NCI-H526 (cell line): ENCODE measurements at regions not wholly inside any gene's neighbourhood (a gene's known extent, or its start where the extent isn't known, plus 50 kb on each side); places are given as distances from the start of the nearest gene placed in this dataset.
"Not testable (repeated sequence)": the region's sequence is repeated elsewhere in the genome, so short reads cannot be mapped to it uniquely, and the experiment has no call there.

ENCODE experiments used
- DNase-seq, 2 experiments: peaks; one replicate each; lab custom pipeline; 2025; lab: John Stamatoyannopoulos, UW

- no peak for DNase-seq
These were observed 219.3 kb upstream of the PELI2 start for GRCh38 chr14:55898938-55899337.

DNA sequence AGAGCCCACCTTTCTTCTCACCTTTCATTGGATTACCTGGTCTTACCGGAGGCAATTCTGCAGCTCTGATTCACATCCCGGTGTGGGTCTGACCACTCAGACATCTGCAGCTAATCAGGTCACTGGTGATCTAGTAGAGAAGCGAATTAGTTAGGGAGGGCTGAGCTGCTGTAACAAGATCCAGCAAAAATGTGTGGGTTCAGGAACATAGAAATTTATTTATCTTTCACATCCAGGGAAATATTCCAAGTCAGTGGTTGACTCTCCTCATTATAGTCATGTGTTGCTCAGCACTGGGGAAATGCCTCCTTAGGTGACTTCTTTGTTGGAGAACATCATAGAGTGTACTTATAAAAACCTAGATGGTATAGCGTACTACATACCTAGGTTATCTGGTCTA lies 218.7 kb upstream of the PELI2 start:
- DNase-seq = no peak

DNA sequence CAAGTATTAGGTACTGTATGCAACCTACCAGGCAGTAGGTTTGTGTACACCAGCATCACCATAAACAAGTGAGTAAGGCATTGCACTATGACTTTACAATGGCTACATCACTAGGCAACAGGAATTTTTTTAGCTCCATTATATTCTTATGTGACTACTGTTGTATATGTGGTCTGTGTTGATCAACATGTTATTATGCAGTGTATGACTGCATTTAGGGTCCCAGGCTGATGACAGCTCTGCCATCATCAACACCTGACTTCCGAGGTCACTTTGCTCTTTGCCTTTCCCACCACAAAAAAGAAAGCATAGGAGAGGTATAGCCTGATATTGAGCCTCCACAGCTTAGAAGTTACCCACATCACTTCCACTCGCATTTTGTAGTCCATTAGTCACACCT lies 217.5 kb upstream of the PELI2 start:
- DNase-seq = no peak

DNA sequence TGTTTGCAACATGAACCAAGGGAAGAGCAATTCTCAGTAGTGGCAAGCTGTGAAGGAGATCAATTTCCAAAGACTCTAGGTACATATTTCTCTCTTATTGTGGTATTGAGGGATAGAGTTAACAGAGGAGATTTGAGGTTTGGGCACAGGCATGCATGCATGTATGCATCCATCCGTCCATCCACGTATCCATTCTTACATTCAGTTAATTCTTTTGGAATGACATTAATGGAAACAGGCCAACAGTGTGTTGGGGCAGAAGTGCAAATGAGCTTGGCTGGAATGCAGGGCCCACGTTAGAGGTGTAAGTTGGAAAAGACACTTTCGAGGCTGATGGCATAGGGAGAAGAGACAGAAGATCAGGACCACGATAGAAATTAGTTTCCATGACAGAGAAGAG lies 216.9 kb upstream of the PELI2 start:
- no peak for DNase-seq

GRCh38 chr14:55902241-55902640 lies 216.0 kb upstream of the PELI2 start:
- DNase-seq = no peak

- DNase-seq = no peak
These were observed 214.1 kb upstream of the PELI2 start for GRCh38 chr14:55904086-55904485.

DNA sequence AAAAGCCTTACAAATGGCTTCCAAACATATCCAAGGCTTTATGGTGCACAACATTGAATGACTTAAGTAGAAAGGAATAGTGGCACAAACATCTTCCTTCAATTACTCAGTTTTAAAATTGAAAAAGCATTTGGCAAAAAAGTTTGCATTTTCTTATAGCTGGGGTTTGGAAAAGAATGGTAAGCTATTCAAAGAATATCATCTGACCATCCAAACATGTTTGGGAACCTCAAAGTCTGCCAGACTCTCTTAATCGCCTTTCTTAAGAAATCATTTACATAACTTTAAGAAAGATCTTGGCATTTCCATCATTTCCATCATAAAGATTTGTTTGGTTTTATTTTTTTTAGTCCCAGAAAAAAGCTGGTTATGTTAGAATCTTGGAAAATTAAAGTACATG lies 210.1 kb upstream of the PELI2 start:
- DNase-seq = no peak

DNA sequence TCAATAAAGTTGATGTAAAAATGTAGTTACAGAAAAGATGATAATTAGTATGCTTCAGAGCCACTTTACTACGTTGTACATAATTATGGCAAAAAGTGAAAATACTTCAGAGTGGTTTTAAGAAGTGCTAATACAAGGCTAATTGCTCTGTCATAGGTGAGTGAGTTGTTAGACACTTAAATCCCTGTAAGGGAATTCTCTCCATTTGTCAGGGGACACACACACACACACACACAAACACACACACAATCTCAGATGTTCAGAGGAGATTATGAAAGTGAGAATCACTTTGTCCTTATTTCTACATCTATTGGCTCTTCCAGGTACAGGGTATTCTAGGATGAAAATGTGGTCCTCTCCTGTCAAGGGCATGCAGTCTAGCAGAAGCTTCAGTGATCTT lies 208.3 kb upstream of the PELI2 start:
- DNase-seq = no peak

DNA sequence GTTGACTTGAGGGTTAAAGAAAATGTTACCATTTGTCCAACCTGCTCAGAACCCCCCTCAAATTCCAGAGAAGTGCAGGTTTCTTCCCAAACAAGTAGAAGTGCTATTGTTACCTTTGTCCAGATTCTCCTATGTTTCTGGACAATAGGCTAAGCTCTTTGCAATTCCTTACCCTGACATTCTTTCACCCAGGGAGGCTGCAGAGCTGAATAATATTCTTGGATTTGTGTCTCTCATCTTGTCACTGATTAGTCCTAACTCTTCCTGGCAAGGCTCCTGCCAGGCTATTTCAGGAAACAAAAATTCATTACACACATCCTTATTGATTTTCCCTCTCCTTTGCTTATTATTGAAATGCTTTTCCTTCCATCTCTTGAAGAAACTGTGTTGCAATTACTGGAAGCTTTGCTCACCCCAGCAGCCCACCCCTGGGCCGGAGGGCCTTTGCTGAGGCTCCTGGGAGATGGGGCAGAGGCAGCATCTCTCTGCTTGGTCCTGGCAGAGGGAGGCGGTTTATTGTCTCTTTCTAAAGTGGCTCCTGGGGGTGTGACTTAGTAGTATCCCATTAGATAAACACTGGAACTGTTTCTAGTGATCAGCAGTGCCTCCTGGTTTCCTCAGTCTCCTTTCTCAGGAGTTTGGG lies 207.5 kb upstream of the PELI2 start:
- no peak for DNase-seq

- no peak for DNase-seq
These were observed 206.4 kb upstream of the PELI2 start for GRCh38 chr14:55911776-55912175.

DNA sequence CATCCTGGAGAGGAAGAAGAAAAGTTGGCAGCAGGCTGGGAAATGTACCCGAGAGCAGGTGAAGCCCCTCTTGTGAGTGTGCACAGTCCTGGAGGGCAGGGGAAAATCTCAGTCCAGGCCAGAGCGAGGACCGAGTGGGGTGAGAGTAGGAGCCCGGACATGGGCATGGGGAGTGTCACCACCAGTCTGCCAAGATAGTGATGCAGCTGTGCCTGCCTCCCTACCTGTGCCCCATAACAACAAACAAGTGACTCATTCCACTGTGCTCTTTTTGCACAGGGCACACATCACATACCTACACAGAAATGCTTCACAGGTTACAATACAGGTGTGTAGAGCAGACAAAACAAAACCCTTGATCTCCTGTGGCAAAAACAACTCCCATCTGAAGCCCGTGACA lies 205.9 kb upstream of the PELI2 start:
- DNase-seq = no peak

GRCh38 chr14:55913324-55914025 lies 204.7 kb upstream of the PELI2 start:
- no peak for DNase-seq

DNA sequence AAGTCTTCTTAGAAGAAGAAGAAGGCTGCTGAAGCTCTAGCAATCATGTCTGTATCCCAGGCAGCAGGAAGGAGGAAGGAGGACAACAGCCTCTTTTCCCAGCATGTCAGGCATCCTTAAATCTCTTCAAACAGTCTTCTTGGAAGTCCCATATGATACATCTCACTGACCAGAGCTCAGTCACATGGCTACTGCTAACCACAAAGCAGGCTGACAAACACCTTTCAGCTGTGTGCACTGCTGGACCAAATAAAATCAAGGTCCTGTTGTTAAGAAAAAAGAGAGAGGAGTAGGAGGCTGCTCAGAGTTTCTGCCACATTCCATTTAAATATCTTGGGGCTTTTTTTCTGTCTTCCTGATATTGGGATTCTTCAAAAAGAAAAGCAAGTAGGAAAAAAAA lies 203.4 kb upstream of the PELI2 start:
- no peak for DNase-seq

DNA sequence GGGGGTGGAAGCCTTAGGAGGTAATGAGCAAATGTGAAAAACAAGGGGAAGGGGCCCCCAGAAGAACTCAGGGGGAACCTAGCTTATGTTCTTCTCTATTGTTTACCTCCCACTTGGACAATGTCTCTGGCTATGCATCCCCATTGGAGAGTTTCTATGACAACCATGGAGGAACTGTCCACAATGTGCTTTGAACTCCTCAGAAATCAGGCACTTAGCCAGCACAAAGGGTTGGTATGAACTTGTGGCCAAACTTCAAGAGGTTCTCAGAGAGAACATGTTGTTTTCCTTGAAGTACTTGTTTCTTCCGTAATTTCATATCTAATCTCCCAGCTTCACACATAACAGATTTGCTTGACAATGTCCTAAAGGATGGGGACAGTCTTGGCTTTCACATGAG lies 202.8 kb upstream of the PELI2 start:
- no peak for DNase-seq

- not testable (repeated sequence) for DNase-seq
These were observed 198.4 kb upstream of the PELI2 start for GRCh38 chr14:55919800-55920199.

- no peak for DNase-seq
These were observed 196.7 kb upstream of the PELI2 start for GRCh38 chr14:55921511-55921910.

DNA sequence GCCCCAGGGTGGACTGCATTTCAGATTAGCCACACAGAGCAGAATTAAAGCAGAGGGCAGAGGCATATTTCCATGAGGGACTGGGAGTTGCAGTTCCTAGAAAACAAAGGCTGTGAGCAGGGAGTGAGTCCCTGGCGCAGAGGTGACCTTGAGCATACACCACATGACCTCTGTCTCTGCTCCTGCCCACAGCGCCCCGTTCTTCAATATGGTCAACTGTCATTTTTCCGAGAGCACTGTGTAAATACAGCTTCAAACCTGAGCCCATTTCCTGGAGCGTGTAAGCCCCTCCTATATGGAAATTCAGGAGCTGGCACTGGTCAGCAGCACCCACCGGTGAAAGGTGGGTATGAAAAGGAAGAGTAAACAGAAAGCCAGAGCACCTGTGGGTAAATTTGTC lies 192.2 kb upstream of the PELI2 start:
- peak; percentile 97 for DNase-seq

DNA sequence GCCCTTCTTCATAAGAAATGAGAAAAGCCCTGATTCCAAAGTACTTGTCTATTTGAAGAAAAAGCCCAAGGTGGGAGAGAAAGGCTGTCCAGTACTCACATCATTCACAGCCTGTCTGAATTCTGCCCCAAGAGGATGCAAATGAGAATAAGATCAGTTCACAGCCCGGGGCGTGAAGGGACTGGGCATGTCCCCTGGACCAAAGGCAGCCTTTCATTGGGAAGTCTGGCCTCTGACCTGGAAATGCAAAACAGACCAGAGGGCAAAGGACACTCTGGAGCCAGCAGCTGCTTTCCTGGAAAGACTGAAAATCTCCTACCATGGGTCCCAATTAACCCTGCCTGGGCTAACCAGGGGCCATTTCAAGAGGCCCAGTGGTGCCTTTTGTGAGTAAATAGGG lies 191.2 kb upstream of the PELI2 start:
- peak; percentile 84 to 89 for DNase-seq

DNA sequence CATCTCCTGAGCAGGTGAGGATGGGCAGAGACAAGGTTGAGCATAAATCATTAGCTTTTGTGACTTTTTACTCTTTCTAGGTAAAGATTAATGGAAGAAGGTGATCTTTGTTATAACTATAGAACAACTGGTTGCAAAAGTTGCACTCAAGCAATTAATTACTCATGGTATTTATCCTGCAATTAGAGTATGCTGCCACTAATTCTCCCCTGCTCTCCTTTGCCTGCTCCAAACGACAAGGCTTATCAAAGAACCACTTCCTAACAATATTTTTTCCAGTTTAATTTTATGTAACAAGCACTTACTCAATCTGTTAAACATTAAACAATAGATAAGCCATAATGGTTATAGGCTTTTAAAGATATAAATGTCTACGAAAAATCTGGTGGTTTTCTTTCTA lies 189.9 kb upstream of the PELI2 start:
- DNase-seq = no peak

- peak in 1 of 2 experiments; percentile 28 for DNase-seq
These were observed 189.1 kb upstream of the PELI2 start for GRCh38 chr14:55929136-55929535.

GRCh38 chr14:55930016-55930784 lies 188.0 kb upstream of the PELI2 start:
- no peak for DNase-seq

DNA sequence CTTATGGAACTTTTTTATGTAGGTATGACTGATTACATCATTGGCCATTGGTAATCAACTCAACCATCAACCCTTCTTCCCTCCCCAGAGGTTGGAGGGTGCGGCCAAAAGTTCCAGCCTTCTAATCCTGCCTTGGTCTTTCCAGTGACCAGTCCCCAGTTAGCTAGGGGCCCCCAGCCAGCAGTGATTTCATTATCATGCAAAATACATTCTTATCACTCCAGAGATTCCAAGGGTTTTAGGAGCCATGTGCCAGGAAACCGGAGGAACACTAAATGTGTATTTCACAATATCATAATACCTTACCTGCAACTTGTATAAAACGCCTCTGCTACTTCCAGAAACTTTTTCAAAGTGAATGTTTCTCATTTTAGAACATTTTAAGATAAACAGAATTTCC lies 181.5 kb upstream of the PELI2 start:
- no peak for DNase-seq

DNA sequence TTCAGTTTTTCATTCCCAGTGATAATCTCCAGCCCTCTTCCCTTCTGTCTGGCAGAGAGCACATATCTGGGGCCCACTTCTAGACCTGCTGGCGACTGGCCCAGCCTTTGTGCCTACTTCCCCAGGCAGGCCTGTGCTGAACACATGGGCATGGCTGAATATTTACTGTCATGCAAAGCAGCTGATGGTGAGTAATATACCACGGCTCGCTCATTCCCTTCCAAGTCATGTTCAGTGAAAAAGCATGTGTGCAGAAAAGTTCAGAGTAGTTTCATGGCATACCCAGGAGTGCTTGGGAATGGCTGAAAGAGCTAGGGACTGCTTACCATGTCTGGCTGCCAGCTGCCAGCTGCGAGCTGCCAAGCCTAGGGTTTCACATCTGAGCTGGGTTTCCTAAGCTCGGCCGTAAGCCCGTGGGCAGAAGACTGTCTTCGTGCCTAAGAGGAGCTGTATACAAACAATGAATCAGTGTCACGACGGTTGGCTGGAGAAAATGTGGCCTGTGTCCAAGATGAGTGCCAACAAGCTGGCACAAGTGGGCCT lies 179.9 kb upstream of the PELI2 start:
- DNase-seq = peak; percentile 84 to 86
